SK-N-SH (cell line): ENCODE measurements at regions not wholly inside any gene's neighbourhood (a gene's known extent, or its start where the extent isn't known, plus 50 kb on each side); places are given as distances from the start of the nearest gene placed in this dataset.

ENCODE experiments used
- CTCF ChIA-PET: fragments of 300-600, 350-600 bp; formaldehyde crosslinking; extraction: SDS; loops from one replicate; lab custom pipeline; 2021; lab: Yijun Ruan, JAX
- POLR2A ChIA-PET: fragments of 350-600 bp; sonication (Branson Sonifier 250); formaldehyde crosslinking; extraction: SDS; loops from one replicate; lab custom pipeline; 2020; ENCODE audit warnings: antibody characterized with exemption, inconsistent platforms; lab: Yijun Ruan, JAX
- DNase-seq: peaks from one replicate; pipeline ENCODE4 v3.0.0; 2012
- H2AFZ ChIP-seq: fragments of 200-600 bp; sonication (generic); 2 replicates; pipeline ENCODE4 v1.8.1; 2016; ENCODE audit warnings: antibody characterized with exemption, mild to moderate bottlenecking, low read depth
- H3F3A ChIP-seq: fragments of 200-600 bp; sonication (generic); replicated peaks from 2 replicates; pipeline ENCODE3; 2016; ENCODE audit warnings: antibody characterized with exemption, mild to moderate bottlenecking; ENCODE audit not compliant: insufficient read depth
- H3K27ac ChIP-seq, 2 experiments: fragments of 200-500 bp in 1 of 2; fragments of 200-600 bp in 1 of 2; sonication (Bioruptor generic) in 1 of 2; sonication (generic), shearing (Covaris generic) in 1 of 2; 2 replicates each; pipeline versions ENCODE4 v1.5.1 to v1.6.1; 2014 to 2016; ENCODE audit warnings: low read depth in 2 of 2, inconsistent platforms in 1 of 2, low read length in 1 of 2, mild to moderate bottlenecking in 1 of 2, mixed read lengths in 1 of 2
- H3K27me3 ChIP-seq: fragments of 200-600 bp; sonication (generic), shearing (Covaris generic); 2 replicates; pipeline ENCODE4 v1.6.1; 2016; ENCODE audit warnings: mixed run types; ENCODE audit not compliant: insufficient read depth
- H3K36me3 ChIP-seq, 2 experiments: fragments of 200-500 bp in 1 of 2; fragments of 200-600 bp in 1 of 2; sonication (Bioruptor generic) in 1 of 2; sonication (generic) in 1 of 2; replicated peaks in 1 of 2; 2 replicates each; pipeline versions ENCODE3 to v1.5.1; 2014 to 2016; ENCODE audit warnings: low read length in 1 of 2, mild to moderate bottlenecking in 1 of 2; ENCODE audit not compliant: insufficient read depth in 2 of 2, control insufficient read depth in 1 of 2
- H3K4me1 ChIP-seq, 2 experiments: fragments of 200-500 bp in 1 of 2; fragments of 200-600 bp in 1 of 2; sonication (Bioruptor generic) in 1 of 2; sonication (generic), shearing (Covaris generic) in 1 of 2; 2 replicates each; pipeline versions ENCODE4 v1.5.1 to v1.6.1; 2014 to 2016; ENCODE audit warnings: low read depth in 1 of 2, low read length in 1 of 2, mixed run types in 1 of 2; ENCODE audit not compliant: insufficient read depth in 2 of 2, control insufficient read depth in 1 of 2
- H3K4me2 ChIP-seq: fragments of 200-600 bp; sonication (generic), shearing (Covaris generic); 2 replicates; pipeline ENCODE4 v1.6.1; 2017; ENCODE audit warnings: mixed run types
- H3K4me3 ChIP-seq, 2 experiments: fragments of 200-500 bp in 1 of 2; fragments of 200-600 bp in 1 of 2; sonication (Bioruptor generic) in 1 of 2; sonication (generic), shearing (Covaris generic) in 1 of 2; 2 replicates each; pipeline versions ENCODE4 v1.5.1 to v1.8.1; 2014 to 2016; ENCODE audit warnings: low read depth in 2 of 2, inconsistent platforms in 1 of 2, low read length in 1 of 2, mild to moderate bottlenecking in 1 of 2, mixed read lengths in 1 of 2, moderate library complexity in 1 of 2
- H3K79me2 ChIP-seq: fragments of 200-600 bp; sonication (generic); 2 replicates; pipeline ENCODE4 v1.8.1; 2017; ENCODE audit warnings: mild to moderate bottlenecking; ENCODE audit not compliant: insufficient read depth
- H3K9ac ChIP-seq: fragments of 200-600 bp; sonication (generic); 2 replicates; pipeline ENCODE4 v1.6.1; 2017; ENCODE audit warnings: mixed run types
- H3K9me2 ChIP-seq: fragments of 200-600 bp; sonication (generic); 2 replicates; pipeline ENCODE4 v1.6.1; 2017; ENCODE audit warnings: mixed run types
- H3K9me3 ChIP-seq: fragments of 200-600 bp; sonication (generic); 2 replicates; pipeline ENCODE4 v1.6.1; 2017; ENCODE audit warnings: mixed run types, mild to moderate bottlenecking, moderate library complexity
- H4K20me1 ChIP-seq: fragments of 200-600 bp; sonication (generic); 2 replicates; pipeline ENCODE4 v1.6.1; 2017; ENCODE audit warnings: mild to moderate bottlenecking, mixed run types; ENCODE audit not compliant: insufficient read depth
- CTCF ChIP-seq: fragments of 200-600 bp; sonication (generic); IDR thresholded peaks from 2 replicates; pipeline ENCODE4 v1.6.1; 2017; ENCODE audit warnings: antibody characterized with exemption, mild to moderate bottlenecking, moderate library complexity
- ELF1 ChIP-seq: IDR thresholded peaks from 2 replicates; pipeline ENCODE4 v1.4.0; 2012
- EP300 ChIP-seq, 2 experiments: IDR thresholded peaks; 2 replicates each; pipeline versions ENCODE4 v1.4.0 to v1.6.1; 2012; ENCODE audit warnings: borderline replicate concordance in 1 of 2, low read depth in 1 of 2, low read length in 1 of 2
- MAX ChIP-seq: IDR thresholded peaks from 2 replicates; pipeline ENCODE4 v1.4.0; 2012; ENCODE audit warnings: low read depth
- MEF2A ChIP-seq: IDR thresholded peaks from 2 replicates; pipeline ENCODE4 v1.4.0; 2012; ENCODE audit warnings: low read depth, borderline replicate concordance
- PBX3 ChIP-seq: IDR thresholded peaks from 2 replicates; pipeline ENCODE4; 2012
- POLR2AphosphoS5 ChIP-seq: IDR thresholded peaks from 2 replicates; pipeline ENCODE4 v1.6.1; 2012; ENCODE audit warnings: low read depth, low read length
- TCF12 ChIP-seq: IDR thresholded peaks from 2 replicates; pipeline ENCODE4 v1.4.0; 2012
- USF1 ChIP-seq: IDR thresholded peaks from 2 replicates; pipeline ENCODE4 v1.4.0; 2012; ENCODE audit warnings: low read depth, borderline replicate concordance
- WGBS: methylation state at CpG from one replicate; pipeline ENCODE4 v1.1.6; 2017; ENCODE audit warnings: low lambda C conversion rate; 5-methylcytosine and 5-hydroxymethylcytosine counted together

GRCh38 chr20:58143531-58143930, 84.9 kb downstream of the ANKRD60 start (continued):
- TF ChIP-seq CTCF, result no peak

GRCh38 chr20:58142843-58143185, 85.6 kb downstream of the ANKRD60 start:
- Histone ChIP-seq H3K9me3 (no peaks in the 10 kb centered on the region), H3K9me2 (no peaks in the 10 kb centered on the region), H2AFZ (no peak overlapping the region), H3K4me1 (peaks cover 0 to 13% of the 10 kb centered on the region in 2 experiments; a peak in 1 of 4 replicates), H3K36me3 (no peaks in the 10 kb centered on the region), H4K20me1 (no peaks in the 10 kb centered on the region), H3K27me3 (peaks cover 12% of the 10 kb centered on the region; the same call in 1 of the 2 replicates), H3K79me2 (no peaks in the 10 kb centered on the region), H3K27ac (no peak overlapping the region), H3F3A (no peaks in the 10 kb centered on the region), H3K4me2 (no peak overlapping the region), H3K4me3 (no peak overlapping the region), H3K9ac (no peak overlapping the region)
- CTCF ChIA-PET, result interaction anchor here (0.9 kb wide), 1 partner anchor 14 kb away, joined by 3 read pairs; no protein-coding TSS in a partner anchor
- POLR2A ChIA-PET, result no interaction called here
- 87% methylated on average over 6 of the region's 10 CpGs for whole genome bisulfite sequencing
- DNase-seq, result no peak
- TF ChIP-seq EP300 (IDR thresholded peaks at IDR 0.05; ENCODE audit: borderline replicate concordance in 1 of 2, low read depth in 1 of 2, low read length in 1 of 2) (no peak), TCF12 (no peak), PBX3 (no peak), POLR2AphosphoS5 (no peak), MEF2A (no peak), ELF1 (no peak), USF1 (no peak), MAX (no peak), CTCF (no peak)
- TF ChIP-seq, all 33 proteins: peak for 0
